ENCODE measurements at regions not wholly inside any gene's neighbourhood (a gene's known extent, or its start where the extent isn't known, plus 50 kb on each side); places are given as distances from the start of the nearest gene placed in this dataset.

DNA sequence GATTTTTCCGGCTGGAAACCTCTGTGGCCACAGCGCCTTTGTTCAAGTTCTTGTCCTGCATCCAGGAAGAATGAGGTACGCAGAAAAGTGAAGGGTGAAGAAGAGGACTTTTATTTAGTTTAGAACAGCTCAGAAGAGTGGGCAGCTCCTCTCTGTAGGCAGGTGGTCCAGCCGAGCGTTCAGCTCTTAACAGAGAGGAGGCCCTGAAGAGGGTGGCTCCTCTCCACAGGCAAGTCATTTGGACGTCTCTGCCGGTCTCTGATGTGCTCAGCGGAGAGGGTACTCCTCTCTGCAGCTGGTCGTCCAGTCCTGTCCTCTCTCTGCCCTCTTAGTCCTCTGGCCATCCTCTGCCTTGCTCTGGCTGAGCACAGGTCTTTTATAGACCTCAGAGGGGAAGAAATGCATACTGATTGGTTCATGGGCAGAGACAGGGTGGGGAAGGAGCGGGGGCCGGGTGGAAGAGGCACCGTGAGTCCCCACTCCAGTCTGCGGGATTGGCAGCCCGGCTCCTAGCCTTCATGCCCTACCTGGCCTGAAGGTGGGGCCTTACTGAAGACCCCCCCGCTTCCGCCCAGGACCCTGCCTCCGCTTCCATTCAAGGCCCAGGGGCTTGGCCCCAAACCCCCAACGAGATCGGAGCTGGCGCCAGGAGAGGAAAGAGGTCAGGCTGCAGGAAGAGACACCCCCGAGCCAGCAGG lies 70.0 kb upstream of the NKD1 start:
- peaks cover 6% of the 10 kb centered on the region for H3K27me3 Mint-ChIP-seq (ENCODE audit: insufficient read depth, low read depth, poor library complexity)
- Histone ChIP-seq H2AFZ (peak overlapping the region; percentile 91), H3F3A (replicated peaks; ENCODE audit: low read depth) (no peaks in the 10 kb centered on the region), H3K9me2 (ENCODE audit: insufficient read depth) (no peaks in the 10 kb centered on the region; the same call in 1 of the 2 replicates), H3K4me3 (no peak overlapping the region), H3K27me3 (ENCODE audit: insufficient read depth) (no peaks in the 10 kb centered on the region), H3K27ac (ENCODE audit: low read depth) (no peak overlapping the region), H4K20me1 (replicated peaks; ENCODE audit: insufficient read depth) (no peaks in the 10 kb centered on the region), H3K4me1 (ENCODE audit: insufficient read depth) (no peaks in the 10 kb centered on the region), H3K79me2 (replicated peaks; ENCODE audit: insufficient read depth) (no peaks in the 10 kb centered on the region), H3K36me3 (ENCODE audit: insufficient read depth) (no peaks in the 10 kb centered on the region), H3K4me2 (0 out of 2 replicates have a peak overlapping the region, but pooled peaks have one; percentile 26)
- H3K4me3 Mint-ChIP-seq = no peak overlapping the region
- ATAC-seq (peak; percentile 62), DNase-seq (ENCODE audit: low spot score) (no peak)
- H3K9me3 Mint-ChIP-seq = peaks cover 2% of the 10 kb centered on the region; the same call in 2 of the 3 replicates
- peaks cover 16% of the 10 kb centered on the region; the same call in 2 of the 3 replicates for H3K4me1 Mint-ChIP-seq
- no peak overlapping the region for H3K27ac Mint-ChIP-seq
- H3K36me3 Mint-ChIP-seq (ENCODE audit: low read depth) = no peaks in the 10 kb centered on the region; the same call in 2 of the 3 replicates
- TF ChIP-seq STAT1 (IDR thresholded peaks at IDR 0.05; ENCODE audit: unreplicated experiment) = no peak
- TF ChIP-seq, protein P1, sequence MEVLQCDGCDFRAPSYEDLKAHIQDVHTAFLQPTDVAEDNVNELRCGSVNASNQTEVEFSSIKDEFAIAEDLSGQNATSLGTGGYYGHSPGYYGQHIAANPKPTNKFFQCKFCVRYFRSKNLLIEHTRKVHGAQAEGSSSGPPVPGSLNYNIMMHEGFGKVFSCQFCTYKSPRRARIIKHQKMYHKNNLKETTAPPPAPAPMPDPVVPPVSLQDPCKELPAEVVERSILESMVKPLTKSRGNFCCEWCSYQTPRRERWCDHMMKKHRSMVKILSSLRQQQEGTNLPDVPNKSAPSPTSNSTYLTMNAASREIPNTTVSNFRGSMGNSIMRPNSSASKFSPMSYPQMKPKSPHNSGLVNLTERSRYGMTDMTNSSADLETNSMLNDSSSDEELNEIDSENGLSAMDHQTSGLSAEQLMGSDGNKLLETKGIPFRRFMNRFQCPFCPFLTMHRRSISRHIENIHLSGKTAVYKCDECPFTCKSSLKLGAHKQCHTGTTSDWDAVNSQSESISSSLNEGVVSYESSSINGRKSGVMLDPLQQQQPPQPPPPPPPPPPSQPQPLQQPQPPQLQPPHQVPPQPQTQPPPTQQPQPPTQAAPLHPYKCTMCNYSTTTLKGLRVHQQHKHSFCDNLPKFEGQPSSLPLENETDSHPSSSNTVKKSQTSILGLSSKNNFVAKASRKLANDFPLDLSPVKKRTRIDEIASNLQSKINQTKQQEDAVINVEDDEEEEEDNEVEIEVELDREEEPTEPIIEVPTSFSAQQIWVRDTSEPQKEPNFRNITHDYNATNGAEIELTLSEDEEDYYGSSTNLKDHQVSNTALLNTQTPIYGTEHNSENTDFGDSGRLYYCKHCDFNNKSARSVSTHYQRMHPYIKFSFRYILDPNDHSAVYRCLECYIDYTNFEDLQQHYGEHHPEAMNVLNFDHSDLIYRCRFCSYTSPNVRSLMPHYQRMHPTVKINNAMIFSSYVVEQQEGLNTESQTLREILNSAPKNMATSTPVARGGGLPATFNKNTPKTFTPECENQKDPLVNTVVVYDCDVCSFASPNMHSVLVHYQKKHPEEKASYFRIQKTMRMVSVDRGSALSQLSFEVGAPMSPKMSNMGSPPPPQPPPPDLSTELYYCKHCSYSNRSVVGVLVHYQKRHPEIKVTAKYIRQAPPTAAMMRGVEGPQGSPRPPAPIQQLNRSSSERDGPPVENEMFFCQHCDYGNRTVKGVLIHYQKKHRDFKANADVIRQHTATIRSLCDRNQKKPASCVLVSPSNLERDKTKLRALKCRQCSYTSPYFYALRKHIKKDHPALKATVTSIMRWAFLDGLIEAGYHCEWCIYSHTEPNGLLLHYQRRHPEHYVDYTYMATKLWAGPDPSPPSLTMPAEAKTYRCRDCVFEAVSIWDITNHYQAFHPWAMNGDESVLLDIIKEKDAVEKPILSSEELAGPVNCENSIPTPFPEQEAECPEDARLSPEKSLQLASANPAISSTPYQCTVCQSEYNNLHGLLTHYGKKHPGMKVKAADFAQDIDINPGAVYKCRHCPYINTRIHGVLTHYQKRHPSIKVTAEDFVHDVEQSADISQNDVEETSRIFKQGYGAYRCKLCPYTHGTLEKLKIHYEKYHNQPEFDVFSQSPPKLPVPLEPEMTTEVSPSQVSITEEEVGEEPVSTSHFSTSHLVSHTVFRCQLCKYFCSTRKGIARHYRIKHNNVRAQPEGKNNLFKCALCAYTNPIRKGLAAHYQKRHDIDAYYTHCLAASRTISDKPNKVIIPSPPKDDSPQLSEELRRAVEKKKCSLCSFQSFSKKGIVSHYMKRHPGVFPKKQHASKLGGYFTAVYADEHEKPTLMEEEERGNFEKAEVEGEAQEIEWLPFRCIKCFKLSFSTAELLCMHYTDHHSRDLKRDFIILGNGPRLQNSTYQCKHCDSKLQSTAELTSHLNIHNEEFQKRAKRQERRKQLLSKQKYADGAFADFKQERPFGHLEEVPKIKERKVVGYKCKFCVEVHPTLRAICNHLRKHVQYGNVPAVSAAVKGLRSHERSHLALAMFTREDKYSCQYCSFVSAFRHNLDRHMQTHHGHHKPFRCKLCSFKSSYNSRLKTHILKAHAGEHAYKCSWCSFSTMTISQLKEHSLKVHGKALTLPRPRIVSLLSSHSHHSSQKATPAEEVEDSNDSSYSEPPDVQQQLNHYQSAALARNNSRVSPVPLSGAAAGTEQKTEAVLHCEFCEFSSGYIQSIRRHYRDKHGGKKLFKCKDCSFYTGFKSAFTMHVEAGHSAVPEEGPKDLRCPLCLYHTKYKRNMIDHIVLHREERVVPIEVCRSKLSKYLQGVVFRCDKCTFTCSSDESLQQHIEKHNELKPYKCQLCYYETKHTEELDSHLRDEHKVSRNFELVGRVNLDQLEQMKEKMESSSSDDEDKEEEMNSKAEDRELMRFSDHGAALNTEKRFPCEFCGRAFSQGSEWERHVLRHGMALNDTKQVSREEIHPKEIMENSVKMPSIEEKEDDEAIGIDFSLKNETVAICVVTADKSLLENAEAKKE (CRISPR knock-in tag; IDR thresholded peaks at IDR 0.05) = no peak
- no peak for TF ChIP-seq EZH2 (IDR thresholded peaks at IDR 0.05; ENCODE audit: low read depth, unreplicated experiment)
- TF ChIP-seq EZH2phosphoT487 (IDR thresholded peaks at IDR 0.05; ENCODE audit: unreplicated experiment) = no peak
- TF ChIP-seq, protein P2, sequence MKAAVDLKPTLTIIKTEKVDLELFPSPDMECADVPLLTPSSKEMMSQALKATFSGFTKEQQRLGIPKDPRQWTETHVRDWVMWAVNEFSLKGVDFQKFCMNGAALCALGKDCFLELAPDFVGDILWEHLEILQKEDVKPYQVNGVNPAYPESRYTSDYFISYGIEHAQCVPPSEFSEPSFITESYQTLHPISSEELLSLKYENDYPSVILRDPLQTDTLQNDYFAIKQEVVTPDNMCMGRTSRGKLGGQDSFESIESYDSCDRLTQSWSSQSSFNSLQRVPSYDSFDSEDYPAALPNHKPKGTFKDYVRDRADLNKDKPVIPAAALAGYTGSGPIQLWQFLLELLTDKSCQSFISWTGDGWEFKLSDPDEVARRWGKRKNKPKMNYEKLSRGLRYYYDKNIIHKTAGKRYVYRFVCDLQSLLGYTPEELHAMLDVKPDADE (IDR thresholded peaks at IDR 0.05) = no peak
- TF ChIP-seq, protein P3, sequence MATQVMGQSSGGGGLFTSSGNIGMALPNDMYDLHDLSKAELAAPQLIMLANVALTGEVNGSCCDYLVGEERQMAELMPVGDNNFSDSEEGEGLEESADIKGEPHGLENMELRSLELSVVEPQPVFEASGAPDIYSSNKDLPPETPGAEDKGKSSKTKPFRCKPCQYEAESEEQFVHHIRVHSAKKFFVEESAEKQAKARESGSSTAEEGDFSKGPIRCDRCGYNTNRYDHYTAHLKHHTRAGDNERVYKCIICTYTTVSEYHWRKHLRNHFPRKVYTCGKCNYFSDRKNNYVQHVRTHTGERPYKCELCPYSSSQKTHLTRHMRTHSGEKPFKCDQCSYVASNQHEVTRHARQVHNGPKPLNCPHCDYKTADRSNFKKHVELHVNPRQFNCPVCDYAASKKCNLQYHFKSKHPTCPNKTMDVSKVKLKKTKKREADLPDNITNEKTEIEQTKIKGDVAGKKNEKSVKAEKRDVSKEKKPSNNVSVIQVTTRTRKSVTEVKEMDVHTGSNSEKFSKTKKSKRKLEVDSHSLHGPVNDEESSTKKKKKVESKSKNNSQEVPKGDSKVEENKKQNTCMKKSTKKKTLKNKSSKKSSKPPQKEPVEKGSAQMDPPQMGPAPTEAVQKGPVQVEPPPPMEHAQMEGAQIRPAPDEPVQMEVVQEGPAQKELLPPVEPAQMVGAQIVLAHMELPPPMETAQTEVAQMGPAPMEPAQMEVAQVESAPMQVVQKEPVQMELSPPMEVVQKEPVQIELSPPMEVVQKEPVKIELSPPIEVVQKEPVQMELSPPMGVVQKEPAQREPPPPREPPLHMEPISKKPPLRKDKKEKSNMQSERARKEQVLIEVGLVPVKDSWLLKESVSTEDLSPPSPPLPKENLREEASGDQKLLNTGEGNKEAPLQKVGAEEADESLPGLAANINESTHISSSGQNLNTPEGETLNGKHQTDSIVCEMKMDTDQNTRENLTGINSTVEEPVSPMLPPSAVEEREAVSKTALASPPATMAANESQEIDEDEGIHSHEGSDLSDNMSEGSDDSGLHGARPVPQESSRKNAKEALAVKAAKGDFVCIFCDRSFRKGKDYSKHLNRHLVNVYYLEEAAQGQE (IDR thresholded peaks at IDR 0.05; ENCODE audit: unreplicated experiment) = no peak
- no peak for TF ChIP-seq NANOG (IDR thresholded peaks at IDR 0.05; ENCODE audit: borderline replicate concordance)
- no peak for TF ChIP-seq ZNF114 (CRISPR knock-in tag; IDR thresholded peaks at IDR 0.05)
- TF ChIP-seq, protein P4, sequence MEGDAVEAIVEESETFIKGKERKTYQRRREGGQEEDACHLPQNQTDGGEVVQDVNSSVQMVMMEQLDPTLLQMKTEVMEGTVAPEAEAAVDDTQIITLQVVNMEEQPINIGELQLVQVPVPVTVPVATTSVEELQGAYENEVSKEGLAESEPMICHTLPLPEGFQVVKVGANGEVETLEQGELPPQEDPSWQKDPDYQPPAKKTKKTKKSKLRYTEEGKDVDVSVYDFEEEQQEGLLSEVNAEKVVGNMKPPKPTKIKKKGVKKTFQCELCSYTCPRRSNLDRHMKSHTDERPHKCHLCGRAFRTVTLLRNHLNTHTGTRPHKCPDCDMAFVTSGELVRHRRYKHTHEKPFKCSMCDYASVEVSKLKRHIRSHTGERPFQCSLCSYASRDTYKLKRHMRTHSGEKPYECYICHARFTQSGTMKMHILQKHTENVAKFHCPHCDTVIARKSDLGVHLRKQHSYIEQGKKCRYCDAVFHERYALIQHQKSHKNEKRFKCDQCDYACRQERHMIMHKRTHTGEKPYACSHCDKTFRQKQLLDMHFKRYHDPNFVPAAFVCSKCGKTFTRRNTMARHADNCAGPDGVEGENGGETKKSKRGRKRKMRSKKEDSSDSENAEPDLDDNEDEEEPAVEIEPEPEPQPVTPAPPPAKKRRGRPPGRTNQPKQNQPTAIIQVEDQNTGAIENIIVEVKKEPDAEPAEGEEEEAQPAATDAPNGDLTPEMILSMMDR (conservative IDR thresholded peaks at IDR 0.05; ENCODE audit: low read depth in 2 of 2) = no peak
- no peak for TF ChIP-seq POLR2AphosphoS5 (IDR thresholded peaks at IDR 0.05; ENCODE audit: low read depth)
- TF ChIP-seq JUNB (IDR thresholded peaks at IDR 0.05; ENCODE audit: unreplicated experiment) = no peak
- TF ChIP-seq ZNF331 (CRISPR knock-in tag; IDR thresholded peaks at IDR 0.05; ENCODE audit: low read depth) = no peak
- no peak for TF ChIP-seq CREB1 (CRISPR knock-in tag; IDR thresholded peaks at IDR 0.05; ENCODE audit: low read depth)

Measured in GM23338 (cell line).